ENCODE measurements at regions not wholly inside any gene's neighbourhood (a gene's known extent, or its start where the extent isn't known, plus 50 kb on each side); places are given as distances from the start of the nearest gene placed in this dataset.

GRCh38 chr2:118294063-118294462 is 205.8 kb downstream of the INSIG2 start:
- Histone ChIP-seq H3K27ac (ENCODE audit: low read depth, low read length) (no peak overlapping the region), H3K36me3 (ENCODE audit: insufficient read depth, low read length) (no peaks in the 10 kb centered on the region), H3K9me3 (ENCODE audit: low read depth, low read length) (no peaks in the 10 kb centered on the region), H4K20me1 (ENCODE audit: insufficient read depth, low read length) (no peaks in the 10 kb centered on the region), H3K27me3 (ENCODE audit: insufficient read depth, low read length) (no peaks in the 10 kb centered on the region), H3K4me1 (ENCODE audit: insufficient read depth, low read length) (no peaks in the 10 kb centered on the region), H3K4me2 (ENCODE audit: insufficient read depth, low read length) (no peak overlapping the region), H3K79me2 (ENCODE audit: insufficient read depth, low read length) (no peaks in the 10 kb centered on the region), H3K4me3 (ENCODE audit: insufficient read depth, low read length) (no peak overlapping the region), H2AFZ (ENCODE audit: low read length) (no peak overlapping the region)
- no peak for TF ChIP-seq CTCF (IDR thresholded peaks at IDR 0.05; ENCODE audit: extremely low read depth, low read depth, low read length)
- DNase-seq (ENCODE audit: insufficient read length, low spot score, missing footprints): no peak

GRCh38 chr2:118292991-118293390 is 204.7 kb downstream of the INSIG2 start:
- no peak for DNase-seq (ENCODE audit: insufficient read length, low spot score, missing footprints)
- Histone ChIP-seq H2AFZ (ENCODE audit: low read length) (peak overlapping the region; percentile 43), H3K27ac (ENCODE audit: low read depth, low read length) (no peak overlapping the region)

GRCh38 chr2:118291251-118291880 is 203.1 kb downstream of the INSIG2 start:
- Histone ChIP-seq H3K27me3 (ENCODE audit: insufficient read depth, low read length) (no peaks in the 10 kb centered on the region), H2AFZ (ENCODE audit: low read length) (peak overlapping the region; percentile 39), H3K4me1 (ENCODE audit: insufficient read depth, low read length) (no peaks in the 10 kb centered on the region), H3K9me3 (ENCODE audit: low read depth, low read length) (no peaks in the 10 kb centered on the region), H3K36me3 (ENCODE audit: insufficient read depth, low read length) (no peaks in the 10 kb centered on the region), H3K79me2 (ENCODE audit: insufficient read depth, low read length) (no peaks in the 10 kb centered on the region), H3K4me3 (ENCODE audit: insufficient read depth, low read length) (no peak overlapping the region), H4K20me1 (ENCODE audit: insufficient read depth, low read length) (no peaks in the 10 kb centered on the region), H3K4me2 (ENCODE audit: insufficient read depth, low read length) (no peak overlapping the region), H3K27ac (ENCODE audit: low read depth, low read length) (no peak overlapping the region)
- DNase-seq (ENCODE audit: insufficient read length, low spot score, missing footprints): peak; percentile 41
- TF ChIP-seq CTCF (IDR thresholded peaks at IDR 0.05; ENCODE audit: extremely low read depth, low read depth, low read length): no peak

More at GRCh38 chr2:118292991-118293390, 204.7 kb downstream of the INSIG2 start:
- Histone ChIP-seq H4K20me1 (ENCODE audit: insufficient read depth, low read length) (no peaks in the 10 kb centered on the region), H3K79me2 (ENCODE audit: insufficient read depth, low read length) (no peaks in the 10 kb centered on the region), H3K27me3 (ENCODE audit: insufficient read depth, low read length) (no peaks in the 10 kb centered on the region), H3K4me3 (ENCODE audit: insufficient read depth, low read length) (no peak overlapping the region), H3K9me3 (ENCODE audit: low read depth, low read length) (no peaks in the 10 kb centered on the region), H3K36me3 (ENCODE audit: insufficient read depth, low read length) (no peaks in the 10 kb centered on the region), H3K4me2 (ENCODE audit: insufficient read depth, low read length) (no peak overlapping the region), H3K4me1 (ENCODE audit: insufficient read depth, low read length) (no peaks in the 10 kb centered on the region)
- TF ChIP-seq CTCF (IDR thresholded peaks at IDR 0.05; ENCODE audit: extremely low read depth, low read depth, low read length): no peak

GRCh38 chr2:118290411-118291250 is 202.4 kb downstream of the INSIG2 start:
- no peak for DNase-seq (ENCODE audit: insufficient read length, low spot score, missing footprints)
- Histone ChIP-seq H4K20me1 (ENCODE audit: insufficient read depth, low read length) (no peaks in the 10 kb centered on the region), H3K27ac (ENCODE audit: low read depth, low read length) (no peak overlapping the region), H3K27me3 (ENCODE audit: insufficient read depth, low read length) (no peaks in the 10 kb centered on the region), H3K4me1 (ENCODE audit: insufficient read depth, low read length) (no peaks in the 10 kb centered on the region), H3K9me3 (ENCODE audit: low read depth, low read length) (no peaks in the 10 kb centered on the region), H3K4me2 (ENCODE audit: insufficient read depth, low read length) (no peak overlapping the region), H3K4me3 (ENCODE audit: insufficient read depth, low read length) (no peak overlapping the region), H3K36me3 (ENCODE audit: insufficient read depth, low read length) (no peaks in the 10 kb centered on the region), H3K79me2 (ENCODE audit: insufficient read depth, low read length) (no peaks in the 10 kb centered on the region), H2AFZ (ENCODE audit: low read length) (no peak overlapping the region)
- no peak for TF ChIP-seq CTCF (IDR thresholded peaks at IDR 0.05; ENCODE audit: extremely low read depth, low read depth, low read length)
